K562 (cell line): ENCODE measurements at regions not wholly inside any gene's neighbourhood (a gene's known extent, or its start where the extent isn't known, plus 50 kb on each side); places are given as distances from the start of the nearest gene placed in this dataset.
"Not testable (repeated sequence)": the region's sequence is repeated elsewhere in the genome, so short reads cannot be mapped to it uniquely, and the experiment has no call there.

Experiments
- ATAC-seq: fragments of 200-7000 bp; cut with Tn5 transposase; 3 replicates; pipeline ENCODE4 v1.9.1; 2020; ENCODE audit warnings: moderate library complexity
- BruUV-seq: library from RNA; stranded (reverse); fragments of 400-500 nt; replicated peaks from 2 replicates; lab custom pipeline; 2021; lab: Mats Ljungman, UMichigan
- CTCF ChIA-PET: fragments of 300-600 bp; formaldehyde crosslinking; extraction: SDS; loops from one replicate; lab custom pipeline; 2021; ENCODE audit warnings: low intra/inter-chr PET ratio; lab: Yijun Ruan, JAX
- POLR2A ChIA-PET: fragments of 300-600, 350-650 bp; sonication (Branson Sonifier 250); formaldehyde crosslinking; extraction: SDS; loops from one replicate; lab custom pipeline; 2021; ENCODE audit warnings: antibody characterized with exemption, inconsistent platforms; lab: Yijun Ruan, JAX
- DNase-seq, 4 experiments: peaks; one replicate each; pipeline versions ENCODE4 v3.0.0 to v3.0.0-alpha.2; 2011 to 2018; ENCODE audit warnings: low spot score in 3 of 4, mixed read lengths in 3 of 4; ENCODE audit errors: extremely low read depth in 1 of 4
- FAIRE-seq: peaks from 2 replicates; lab custom pipeline; 2011; peaks lifted over from hg19 to GRCh38; lab: Jason Lieb, UNC
- H2AFZ ChIP-seq: 2 replicates; pipeline ENCODE4 v1.6.0; 2011; ENCODE audit warnings: low read depth, low read length, control low read depth, inconsistent platforms
- H3K27ac ChIP-seq: fragments of 200-600 bp; 3 replicates; pipeline ENCODE4 v1.8.0; 2011; ENCODE audit warnings: low read depth, mild to moderate bottlenecking, control low read depth, inconsistent platforms, low read length, moderate library complexity, mixed read lengths; ENCODE audit errors: extremely low read depth
- H3K27me3 ChIP-seq, 2 experiments: fragments of 300-600 bp in 1 of 2; 2 replicates in 1 of 2; 3 replicates in 1 of 2; pipeline versions ENCODE4 v1.6.0 to v1.8.0; 2011; ENCODE audit warnings: inconsistent platforms in 2 of 2, low read length in 2 of 2, mild to moderate bottlenecking in 1 of 2, mixed read lengths in 1 of 2, moderate library complexity in 1 of 2; ENCODE audit not compliant: control insufficient read depth in 2 of 2, insufficient read depth in 2 of 2
- H3K36me3 ChIP-seq: fragments of 300-600 bp; 3 replicates; pipeline ENCODE4 v1.8.0; 2011; ENCODE audit warnings: mild to moderate bottlenecking, low read length, inconsistent platforms; ENCODE audit not compliant: control insufficient read depth, insufficient read depth
- H3K4me1 ChIP-seq, 2 experiments: fragments of 200-600 bp in 1 of 2; replicated peaks in 1 of 2; 2 replicates in 1 of 2; 3 replicates in 1 of 2; pipeline versions ENCODE4 v1.5.1 to v1.8.0; 2011; ENCODE audit warnings: inconsistent platforms in 2 of 2, low read length in 2 of 2, mild to moderate bottlenecking in 1 of 2, mixed read lengths in 1 of 2, moderate library complexity in 1 of 2; ENCODE audit not compliant: control insufficient read depth in 2 of 2, insufficient read depth in 2 of 2
- H3K4me2 ChIP-seq: 2 replicates; pipeline ENCODE4 v1.6.1; 2011; ENCODE audit warnings: low read length, control low read depth, inconsistent platforms, mixed read lengths; ENCODE audit not compliant: insufficient read depth
- H3K4me3 ChIP-seq: fragments of 200-600 bp; sonication (generic), shearing (Covaris generic); 2 replicates; pipeline ENCODE4 v1.5.1; 2016; ENCODE audit warnings: control low read depth, inconsistent platforms
- H3K79me2 ChIP-seq: fragments of 200-600 bp; 3 replicates; pipeline ENCODE4 v1.8.0; 2011; ENCODE audit warnings: low read length, inconsistent platforms; ENCODE audit not compliant: control insufficient read depth, insufficient read depth
- H3K9ac ChIP-seq, 2 experiments: 2 replicates each; pipeline versions ENCODE4 v1.6.0 to v1.6.1; 2011; ENCODE audit warnings: low read depth in 2 of 2, low read length in 2 of 2, control low read depth in 1 of 2, inconsistent platforms in 1 of 2, mild to moderate bottlenecking in 1 of 2, mixed read lengths in 1 of 2; ENCODE audit not compliant: insufficient read depth in 1 of 2
- H3K9me1 ChIP-seq: one replicate; pipeline ENCODE4 v1.6.0; 2011; ENCODE audit warnings: inconsistent platforms, mild to moderate bottlenecking, low read length, moderate library complexity; ENCODE audit not compliant: control insufficient read depth, insufficient read depth
- H3K9me3 ChIP-seq: replicated peaks from 2 replicates; pipeline ENCODE4 v1.5.1; 2011; ENCODE audit warnings: low read depth, low read length, inconsistent platforms; ENCODE audit not compliant: control insufficient read depth, insufficient read depth
- H4K20me1 ChIP-seq: replicated peaks from 2 replicates; pipeline ENCODE4 v1.6.1; 2011; ENCODE audit warnings: low read length, inconsistent platforms, mixed read lengths; ENCODE audit not compliant: control insufficient read depth, insufficient read depth
- RAD21 ChIP-seq, 2 experiments: fragments of 250-450 bp in 1 of 2; fragments of 450-650 bp in 1 of 2; sonication (Bioruptor Pico) in 1 of 2; formaldehyde crosslinking in 1 of 2; IDR thresholded peaks in 1 of 2; conservative IDR thresholded peaks in 1 of 2; 2 replicates each; pipeline versions ENCODE4 v1.4.0 to v1.8.0; 2020 to 2022; ENCODE audit warnings: mild to moderate bottlenecking in 2 of 2, moderate library complexity in 1 of 2
- WGBS: fragments of 100-300 bp; shearing (Covaris generic); methylation state at CpG from one replicate; pipeline ENCODE4 v1.1.6; 2016; ENCODE audit warnings: low coverage, mixed read lengths; ENCODE audit not compliant: insufficient coverage; ENCODE audit errors: missing lambda C conversion rate; 5-methylcytosine and 5-hydroxymethylcytosine counted together
- in situ Hi-C: fragments of 300-500 bp; cut with MboI; formaldehyde crosslinking; loops from 4 replicates; pipeline ENCODE4 v1.15.0; 2018; ENCODE audit warnings: inconsistent platforms, mixed read lengths
- intact Hi-C: fragments of 100-400 bp; cut with micrococcal nuclease; formaldehyde crosslinking; loops from 2 replicates; pipeline ENCODE4 v1.14.2; 2022
- TF ChIP-seq, protein P1 (sequence below), 3 experiments: IDR thresholded peaks in 2 of 3; conservative IDR thresholded peaks in 1 of 3; 2 replicates each; pipeline ENCODE4 v1.5.1; 2011 to 2012; ENCODE audit warnings: low read length in 3 of 3, mild to moderate bottlenecking in 3 of 3, control low read depth in 2 of 3, improper control_type of control experiment in 1 of 3, inconsistent platforms in 1 of 3, low read depth in 1 of 3, mixed read lengths in 1 of 3, moderate library complexity in 1 of 3; ENCODE audit not compliant: insufficient read depth in 2 of 3

DNA sequence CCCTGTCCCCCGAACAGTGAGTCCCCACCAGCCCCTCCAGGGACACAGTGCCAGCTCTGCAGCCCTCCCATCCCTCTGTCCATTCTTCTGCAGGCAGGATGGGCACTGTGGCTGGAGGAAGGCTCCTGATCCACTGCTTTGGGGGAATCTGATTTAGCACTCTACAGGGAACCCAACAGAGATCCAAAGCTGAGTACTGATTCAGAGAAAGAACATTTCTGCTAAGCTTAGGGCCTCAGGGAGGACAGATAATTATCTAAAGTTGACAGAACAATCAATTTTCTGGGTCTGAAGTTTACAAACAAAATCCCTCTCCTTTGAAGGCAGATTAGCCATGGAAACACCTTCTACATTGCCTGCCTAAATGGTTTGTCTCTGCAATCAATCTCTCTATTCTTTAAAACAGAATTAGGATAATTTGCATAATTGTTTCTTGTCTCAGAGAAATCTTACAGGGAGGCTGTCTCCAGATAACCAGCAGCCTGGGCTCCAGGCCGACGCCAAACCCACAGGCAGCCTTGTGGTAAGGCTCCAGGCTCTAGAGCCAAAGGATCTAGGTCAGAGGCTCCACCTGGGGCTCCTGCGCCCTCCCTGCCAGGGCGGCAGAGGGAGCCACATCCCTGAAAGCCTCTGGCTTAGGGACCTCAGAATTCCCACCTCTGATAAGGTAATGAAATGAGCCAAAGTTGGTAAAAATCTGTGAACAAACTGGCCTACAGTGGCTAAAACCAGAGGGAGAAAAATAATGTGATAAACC, 152.2 kb upstream of the FAM20C start:
- 0% methylated on average over 4 of the region's 5 CpGs for WGBS
- H3K36me3 ChIP-seq, H3K27ac ChIP-seq, BruUV-seq, intact Hi-C loops, CTCF ChIA-PET, H3K4me1 ChIP-seq, H3K79me2 ChIP-seq, in situ Hi-C loops, H3K4me2 ChIP-seq, H4K20me1 ChIP-seq, FAIRE-seq, H2AFZ ChIP-seq, DNase-seq, H3K9ac ChIP-seq, H3K9me1 ChIP-seq, H3K9me3 ChIP-seq, POLR2A ChIA-PET, H3K4me3 ChIP-seq: not testable (repeated sequence)
- TF ChIP-seq, protein P1, sequence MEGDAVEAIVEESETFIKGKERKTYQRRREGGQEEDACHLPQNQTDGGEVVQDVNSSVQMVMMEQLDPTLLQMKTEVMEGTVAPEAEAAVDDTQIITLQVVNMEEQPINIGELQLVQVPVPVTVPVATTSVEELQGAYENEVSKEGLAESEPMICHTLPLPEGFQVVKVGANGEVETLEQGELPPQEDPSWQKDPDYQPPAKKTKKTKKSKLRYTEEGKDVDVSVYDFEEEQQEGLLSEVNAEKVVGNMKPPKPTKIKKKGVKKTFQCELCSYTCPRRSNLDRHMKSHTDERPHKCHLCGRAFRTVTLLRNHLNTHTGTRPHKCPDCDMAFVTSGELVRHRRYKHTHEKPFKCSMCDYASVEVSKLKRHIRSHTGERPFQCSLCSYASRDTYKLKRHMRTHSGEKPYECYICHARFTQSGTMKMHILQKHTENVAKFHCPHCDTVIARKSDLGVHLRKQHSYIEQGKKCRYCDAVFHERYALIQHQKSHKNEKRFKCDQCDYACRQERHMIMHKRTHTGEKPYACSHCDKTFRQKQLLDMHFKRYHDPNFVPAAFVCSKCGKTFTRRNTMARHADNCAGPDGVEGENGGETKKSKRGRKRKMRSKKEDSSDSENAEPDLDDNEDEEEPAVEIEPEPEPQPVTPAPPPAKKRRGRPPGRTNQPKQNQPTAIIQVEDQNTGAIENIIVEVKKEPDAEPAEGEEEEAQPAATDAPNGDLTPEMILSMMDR (IDR thresholded peaks at IDR 0.05 in 2 of 3, conservative IDR thresholded peaks at IDR 0.05 in 1 of 3; ENCODE audit: insufficient read depth in 2 of 3, low read depth in 1 of 3, low read length in 3 of 3), result 0 out of 6 replicates have a peak, but pooled peaks of 1 of the 3 experiments have one; percentile 2
- TF ChIP-seq RAD21 (CRISPR knock-in tag; conservative IDR thresholded peaks at IDR 0.05 in 1 of 2, IDR thresholded peaks at IDR 0.05 in 1 of 2), result peak in 1 of 2 experiments; percentile 31; a peak in 2 of 4 replicates
- ATAC-seq, result peak; percentile 80
- H3K27me3 ChIP-seq, result peaks cover 38 to 43% of the 10 kb centered on the region in 2 experiments
